Prostate gland (tissue), 2 donors: ENCODE measurements at regions not wholly inside any gene's neighbourhood (a gene's known extent, or its start where the extent isn't known, plus 50 kb on each side); places are given as distances from the start of the nearest gene placed in this dataset.

Experiments
- CTCF ChIP-seq, 4 experiments: fragments of 200-600 bp in 2 of 4; fragments of 450-650 bp in 2 of 4; sonication (generic) in 2 of 4; IDR thresholded peaks; 1 replicate in 3 of 4; 2 replicates in 1 of 4; pipeline ENCODE4 v1.5.1; 2016 to 2019; ENCODE audit warnings: antibody characterized with exemption in 4 of 4, mild to moderate bottlenecking in 2 of 4, moderate library complexity in 2 of 4
- POLR2A ChIP-seq: fragments of 450-650 bp; IDR thresholded peaks from one replicate; pipeline ENCODE4 v1.6.1; 2016; ENCODE audit warnings: antibody characterized with exemption, mild to moderate bottlenecking

GRCh38 chr10:36489181-36489580 is 636.2 kb upstream of the ANKRD30A start:
- TF ChIP-seq POLR2A (no peak), CTCF (IDR thresholded peaks at IDR 0.05) (no peak)
